HL-60 (cell line): ENCODE measurements at regions not wholly inside any gene's neighbourhood (a gene's known extent, or its start where the extent isn't known, plus 50 kb on each side); places are given as distances from the start of the nearest gene placed in this dataset.
"Not testable (repeated sequence)": the region's sequence is repeated elsewhere in the genome, so short reads cannot be mapped to it uniquely, and the experiment has no call there.

Experiments used
- DNase-seq, 2 experiments: peaks; one replicate each; pipeline ENCODE4 v3.0.0-alpha.2; 2010 to 2020; ENCODE audit warnings: low read depth in 1 of 2, low spot score in 1 of 2
- H3K27ac ChIP-seq: fragments of 250-450 bp; sonication (Bioruptor Pico); replicated peaks from 2 replicates; pipeline ENCODE4 v1.5.1; 2020; ENCODE audit warnings: mild to moderate bottlenecking, moderate library complexity
- H3K27me3 ChIP-seq: fragments of 250-450 bp; sonication (Bioruptor Pico); 2 replicates; pipeline ENCODE4 v1.5.1; 2021; ENCODE audit warnings: mild to moderate bottlenecking, moderate library complexity; ENCODE audit not compliant: insufficient read depth, poor library complexity, severe bottlenecking
- H3K4me3 ChIP-seq: replicated peaks from 2 replicates; pipeline ENCODE4 v1.5.1; 2011; ENCODE audit warnings: mild to moderate bottlenecking, control low read depth, low read length; ENCODE audit not compliant: insufficient read depth
- CTCF ChIP-seq: IDR thresholded peaks from one replicate; pipeline ENCODE4 v1.5.1; 2011; ENCODE audit warnings: low read length, control low read depth, inconsistent platforms; ENCODE audit not compliant: insufficient read depth
- GABPA ChIP-seq: IDR thresholded peaks from 2 replicates; pipeline ENCODE4 v1.6.1; 2012; ENCODE audit warnings: low read depth
- POLR2AphosphoS5 ChIP-seq: IDR thresholded peaks from 2 replicates; pipeline ENCODE4 v1.6.1; 2012; ENCODE audit warnings: low read depth
- REST ChIP-seq: IDR thresholded peaks from 2 replicates; pipeline ENCODE4 v1.6.1; 2012; ENCODE audit warnings: low read depth; ENCODE audit not compliant: insufficient replicate concordance
- SPI1 ChIP-seq: IDR thresholded peaks from 2 replicates; pipeline ENCODE4 v1.6.1; 2012; ENCODE audit warnings: low read depth, mild to moderate bottlenecking, borderline replicate concordance

- TF ChIP-seq SPI1: no peak
- no peak for TF ChIP-seq POLR2AphosphoS5
- no peak for TF ChIP-seq REST
- TF ChIP-seq CTCF: no peak
- TF ChIP-seq GABPA: no peak
Measured at GRCh38 chr9:107778661-107779060, 289.1 kb upstream of the KLF4 start.

DNA sequence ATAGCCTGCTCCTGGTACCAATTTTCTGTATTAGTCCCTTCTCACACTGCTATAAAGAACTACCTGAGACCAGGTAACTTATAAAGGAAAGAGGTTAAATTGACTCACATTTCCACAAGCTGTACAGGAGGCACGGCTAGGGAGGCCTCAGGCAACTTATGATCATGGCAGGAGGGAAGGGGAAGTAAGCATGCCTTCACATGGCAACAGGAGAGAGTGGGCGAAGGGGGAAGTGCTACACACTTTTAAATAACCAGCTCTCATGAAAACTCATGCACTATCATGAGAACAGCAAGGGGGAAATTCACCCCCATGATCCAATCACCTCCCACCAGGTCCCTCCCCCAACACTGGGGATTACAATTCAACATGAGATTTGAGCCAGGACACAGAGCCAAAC, 284.5 kb upstream of the KLF4 start:
- H3K4me3 ChIP-seq, H3K27me3 ChIP-seq: not testable (repeated sequence)
- H3K27ac ChIP-seq: peak overlapping the region; percentile 32
- DNase-seq: peak; percentile 50 to 74
- peak; percentile 83 for TF ChIP-seq SPI1

More at GRCh38 chr9:107778661-107779060, 289.1 kb upstream of the KLF4 start:
- Histone ChIP-seq H3K27me3 (no peaks in the 10 kb centered on the region), H3K27ac (no peak overlapping the region), H3K4me3 (no peak overlapping the region)
- DNase-seq: no peak

DNA sequence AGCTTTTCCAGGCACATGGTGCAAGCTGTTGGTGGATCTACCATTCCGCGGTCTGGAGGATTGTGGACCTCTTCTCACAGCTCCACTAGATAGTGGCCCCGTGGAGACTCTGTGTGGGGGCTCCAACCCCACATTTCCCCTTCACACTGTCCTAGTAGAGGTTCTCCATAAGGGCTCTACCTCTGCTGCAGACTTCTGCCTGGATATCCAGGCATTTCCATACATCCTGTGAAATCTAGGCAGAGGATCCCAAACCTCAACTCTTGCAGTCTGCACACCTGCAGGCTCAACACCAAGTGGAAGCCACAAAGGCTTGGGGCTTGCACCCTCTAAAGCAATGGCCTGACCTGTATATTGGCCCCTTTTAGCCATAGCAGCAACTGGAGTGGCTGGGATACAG, 283.4 kb upstream of the KLF4 start:
- Histone ChIP-seq H3K27ac (no peak overlapping the region), H3K27me3 (no peaks in the 10 kb centered on the region), H3K4me3 (no peak overlapping the region)
- TF ChIP-seq SPI1 (no peak), REST (no peak), POLR2AphosphoS5 (no peak), CTCF (no peak), GABPA (no peak)
- DNase-seq: no peak

- no peak overlapping the region for H3K4me3 ChIP-seq
- no peak overlapping the region for H3K27ac ChIP-seq
- no peak for TF ChIP-seq CTCF
- no peak for TF ChIP-seq GABPA
- TF ChIP-seq POLR2AphosphoS5: no peak
- no peak for TF ChIP-seq SPI1
- TF ChIP-seq REST: no peak
Measured at GRCh38 chr9:107770716-107771115, 281.1 kb upstream of the KLF4 start.

More at GRCh38 chr9:107770716-107771115, 281.1 kb upstream of the KLF4 start:
- no peaks in the 10 kb centered on the region for H3K27me3 ChIP-seq
- no peak for DNase-seq
